Bone marrow (tissue), 2 donors: ENCODE measurements at regions not wholly inside any gene's neighbourhood (a gene's known extent, or its start where the extent isn't known, plus 50 kb on each side); places are given as distances from the start of the nearest gene placed in this dataset.

Source experiments
- DNase-seq, 2 donors: peaks; one replicate each; lab custom pipeline; 2025; lab: John Stamatoyannopoulos, UW

- no peak for DNase-seq
Observed at GRCh38 chr4:138925495-138925894, 90.1 kb upstream of the NOCT start.

GRCh38 chr4:138919094-138919936, 96.3 kb upstream of the NOCT start:
- no peak for DNase-seq

- DNase-seq = no peak
Observed at GRCh38 chr4:138918169-138918869, 97.3 kb upstream of the NOCT start.

- no peak for DNase-seq
Observed at GRCh38 chr4:138916763-138917162, 98.8 kb upstream of the NOCT start.

GRCh38 chr4:138915756-138916155, 99.8 kb upstream of the NOCT start:
- DNase-seq = no peak

GRCh38 chr4:138912704-138913340, 102.8 kb upstream of the NOCT start:
- DNase-seq = no peak

- DNase-seq = no peak
Observed at GRCh38 chr4:138911909-138912703, 103.5 kb upstream of the NOCT start.

- DNase-seq = no peak
Observed at GRCh38 chr4:138910914-138911336, 104.7 kb upstream of the NOCT start.

GRCh38 chr4:138910195-138910913, 105.2 kb upstream of the NOCT start:
- DNase-seq = no peak

- no peak for DNase-seq
Observed at GRCh38 chr4:138909587-138909986, 106.0 kb upstream of the NOCT start.

- no peak for DNase-seq
Observed at GRCh38 chr4:138908134-138908533, 107.4 kb upstream of the NOCT start.

GRCh38 chr4:138907174-138907573, 108.4 kb upstream of the NOCT start:
- no peak for DNase-seq

GRCh38 chr4:138904793-138905192, 110.8 kb upstream of the NOCT start:
- no peak for DNase-seq

GRCh38 chr4:138903185-138903584, 112.4 kb upstream of the NOCT start:
- no peak for DNase-seq

- no peak for DNase-seq
Observed at GRCh38 chr4:138902705-138903104, 112.9 kb upstream of the NOCT start.

GRCh38 chr4:138901177-138901576, 114.4 kb upstream of the NOCT start:
- DNase-seq = no peak

GRCh38 chr4:138899999-138900398, 115.6 kb upstream of the NOCT start:
- no peak for DNase-seq

GRCh38 chr4:138898282-138898681, 117.3 kb upstream of the NOCT start:
- DNase-seq = no peak

- no peak for DNase-seq
Observed at GRCh38 chr4:138897811-138898226, 117.8 kb upstream of the NOCT start.

GRCh38 chr4:138894709-138895108, 120.9 kb upstream of the NOCT start:
- no peak for DNase-seq

- DNase-seq = no peak
Observed at GRCh38 chr4:138894011-138894410, 121.6 kb upstream of the NOCT start.
